ENCODE measurements at regions not wholly inside any gene's neighbourhood (a gene's known extent, or its start where the extent isn't known, plus 50 kb on each side); places are given as distances from the start of the nearest gene placed in this dataset.

GRCh38 chr3:89955156-89955555, 847.7 kb downstream of the EPHA3 start:
- TF ChIP-seq REST (IDR thresholded peaks at IDR 0.05; ENCODE audit: insufficient read depth in 1 of 2, low read depth in 2 of 2, low read length in 2 of 2) (no peak), POLR2AphosphoS5 (IDR thresholded peaks at IDR 0.05; ENCODE audit: low read depth, low read length) (no peak), FOXP2 (optimal IDR thresholded peaks at IDR 0.05; ENCODE audit: borderline replicate concordance, extremely low read depth, extremely low read length, insufficient read depth) (no peak)
